ENCODE measurements at regions not wholly inside any gene's neighbourhood (a gene's known extent, or its start where the extent isn't known, plus 50 kb on each side); places are given as distances from the start of the nearest gene placed in this dataset.

- no peak overlapping the region for H3K4me3 ChIP-seq (ENCODE audit: low read depth, low read length, poor library complexity, severe bottlenecking)
- ChIA-PET CTCF (no interaction called here), POLR2A (ENCODE audit: low non-redundant PET) (no interaction called here)
- no peak for DNase-seq (ENCODE audit: low spot score)
- intact Hi-C loops (cut with micrococcal nuclease; ENCODE audit: unreplicated experiment) = no loop called here
- TF ChIP-seq CTCF (conservative IDR thresholded peaks at IDR 0.05; ENCODE audit: low read depth, low read length) = no peak
- TF ChIP-seq EZH2 (IDR thresholded peaks at IDR 0.05; ENCODE audit: borderline replicate concordance, low read depth, low read length, poor library complexity, severe bottlenecking) = no peak
- no TSS peak for BruUV-seq (replicated peaks)
- no peaks in the 10 kb centered on the region for H3K36me3 ChIP-seq (ENCODE audit: insufficient read depth, low read length, poor library complexity, severe bottlenecking)
- no peaks in the 10 kb centered on the region for H3K9me3 ChIP-seq (ENCODE audit: low read depth, low read length, poor library complexity, severe bottlenecking)
- peaks cover 2% of the 10 kb centered on the region for H3K4me1 ChIP-seq (ENCODE audit: insufficient read depth, low read length, poor library complexity, severe bottlenecking)
- H3K27me3 ChIP-seq (replicated peaks; ENCODE audit: insufficient read depth, low read depth, low read length, poor library complexity) = no peaks in the 10 kb centered on the region
- H3K27ac ChIP-seq (ENCODE audit: low read depth, low read length, poor library complexity, severe bottlenecking) = no peak overlapping the region
Measured at GRCh38 chr13:107293924-107294323, 726.0 kb upstream of the ARGLU1 start.

GRCh38 chr13:107291875-107292274 is 723.9 kb upstream of the ARGLU1 start:
- intact Hi-C loops (cut with micrococcal nuclease; ENCODE audit: unreplicated experiment) = no loop called here
- POLR2A ChIA-PET (ENCODE audit: low non-redundant PET) = no interaction called here
- H3K27ac ChIP-seq (ENCODE audit: low read depth, low read length, poor library complexity, severe bottlenecking) = no peak overlapping the region
- H3K9me3 ChIP-seq (ENCODE audit: low read depth, low read length, poor library complexity, severe bottlenecking) = no peaks in the 10 kb centered on the region
- BruUV-seq (replicated peaks) = no TSS peak
- no peak for TF ChIP-seq CTCF (conservative IDR thresholded peaks at IDR 0.05; ENCODE audit: low read depth, low read length)
- TF ChIP-seq EZH2 (IDR thresholded peaks at IDR 0.05; ENCODE audit: borderline replicate concordance, low read depth, low read length, poor library complexity, severe bottlenecking) = no peak
- peaks cover 3% of the 10 kb centered on the region for H3K4me1 ChIP-seq (ENCODE audit: insufficient read depth, low read length, poor library complexity, severe bottlenecking)
- no peaks in the 10 kb centered on the region for H3K36me3 ChIP-seq (ENCODE audit: insufficient read depth, low read length, poor library complexity, severe bottlenecking)
- H3K4me3 ChIP-seq (ENCODE audit: low read depth, low read length, poor library complexity, severe bottlenecking) = no peak overlapping the region
- no peak for DNase-seq (ENCODE audit: low spot score)
- no peaks in the 10 kb centered on the region for H3K27me3 ChIP-seq (replicated peaks; ENCODE audit: insufficient read depth, low read depth, low read length, poor library complexity)
- CTCF ChIA-PET = no interaction called here

GRCh38 chr13:107289540-107289939 is 721.6 kb upstream of the ARGLU1 start:
- ChIA-PET POLR2A (ENCODE audit: low non-redundant PET) (no interaction called here), CTCF (interaction anchor here (0.7 kb wide), 1 partner anchor 13 kb away, joined by 3 read pairs; no protein-coding TSS in a partner anchor)
- no TSS peak for BruUV-seq (replicated peaks)
- Histone ChIP-seq H3K9me3 (ENCODE audit: low read depth, low read length, poor library complexity, severe bottlenecking) (no peaks in the 10 kb centered on the region), H3K27me3 (replicated peaks; ENCODE audit: insufficient read depth, low read depth, low read length, poor library complexity) (no peaks in the 10 kb centered on the region), H3K36me3 (ENCODE audit: insufficient read depth, low read length, poor library complexity, severe bottlenecking) (no peaks in the 10 kb centered on the region), H3K4me1 (ENCODE audit: insufficient read depth, low read length, poor library complexity, severe bottlenecking) (peaks cover 4% of the 10 kb centered on the region), H3K27ac (ENCODE audit: low read depth, low read length, poor library complexity, severe bottlenecking) (no peak overlapping the region), H3K4me3 (ENCODE audit: low read depth, low read length, poor library complexity, severe bottlenecking) (no peak overlapping the region)
- DNase-seq (ENCODE audit: low spot score) = peak; percentile 89
- intact Hi-C loops (cut with micrococcal nuclease; ENCODE audit: unreplicated experiment) = no loop called here
- TF ChIP-seq EZH2 (IDR thresholded peaks at IDR 0.05; ENCODE audit: borderline replicate concordance, low read depth, low read length, poor library complexity, severe bottlenecking) = no peak
- no peak for TF ChIP-seq CTCF (conservative IDR thresholded peaks at IDR 0.05; ENCODE audit: low read depth, low read length)

All from A673 (cell line).